A673 (cell line): ENCODE measurements at regions not wholly inside any gene's neighbourhood (a gene's known extent, or its start where the extent isn't known, plus 50 kb on each side); places are given as distances from the start of the nearest gene placed in this dataset.

ENCODE experiments used
- EZH2 ChIP-seq: fragments of 200-600 bp; sonication (generic); IDR thresholded peaks from 2 replicates; pipeline ENCODE4 v1.6.1; 2017; ENCODE audit warnings: borderline replicate concordance, low read depth, mild to moderate bottlenecking, mixed read lengths, antibody characterized with exemption, low read length; ENCODE audit not compliant: poor library complexity, severe bottlenecking
- TF ChIP-seq, protein P1 (sequence below): fragments of 300-800, 200-600 bp; sonication (generic); conservative IDR thresholded peaks from 2 replicates; pipeline ENCODE4 v1.5.1; 2017; ENCODE audit warnings: low read depth, mild to moderate bottlenecking, antibody characterized with exemption, low read length, moderate library complexity, mixed read lengths

DNA sequence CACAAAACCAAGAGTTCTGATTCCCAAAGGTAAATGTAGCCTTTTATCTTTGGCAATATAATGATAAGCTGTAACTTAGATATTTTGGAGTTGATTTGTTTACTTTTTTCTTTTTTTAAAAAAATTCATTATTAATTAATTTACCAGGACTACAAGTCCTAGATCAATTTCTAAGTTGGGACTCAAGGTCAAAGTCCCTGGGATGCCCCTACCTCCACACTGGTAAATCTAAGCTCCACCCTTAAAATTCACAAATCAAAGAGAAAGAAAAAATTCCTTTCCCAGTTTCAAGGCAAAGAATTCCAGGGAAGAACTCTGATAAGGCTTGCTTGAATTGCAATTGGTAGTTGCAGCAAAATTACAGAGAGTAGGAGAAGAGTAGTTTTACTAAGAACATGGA lies 71.3 kb downstream of the MDH1 start:
- TF ChIP-seq, protein P1, sequence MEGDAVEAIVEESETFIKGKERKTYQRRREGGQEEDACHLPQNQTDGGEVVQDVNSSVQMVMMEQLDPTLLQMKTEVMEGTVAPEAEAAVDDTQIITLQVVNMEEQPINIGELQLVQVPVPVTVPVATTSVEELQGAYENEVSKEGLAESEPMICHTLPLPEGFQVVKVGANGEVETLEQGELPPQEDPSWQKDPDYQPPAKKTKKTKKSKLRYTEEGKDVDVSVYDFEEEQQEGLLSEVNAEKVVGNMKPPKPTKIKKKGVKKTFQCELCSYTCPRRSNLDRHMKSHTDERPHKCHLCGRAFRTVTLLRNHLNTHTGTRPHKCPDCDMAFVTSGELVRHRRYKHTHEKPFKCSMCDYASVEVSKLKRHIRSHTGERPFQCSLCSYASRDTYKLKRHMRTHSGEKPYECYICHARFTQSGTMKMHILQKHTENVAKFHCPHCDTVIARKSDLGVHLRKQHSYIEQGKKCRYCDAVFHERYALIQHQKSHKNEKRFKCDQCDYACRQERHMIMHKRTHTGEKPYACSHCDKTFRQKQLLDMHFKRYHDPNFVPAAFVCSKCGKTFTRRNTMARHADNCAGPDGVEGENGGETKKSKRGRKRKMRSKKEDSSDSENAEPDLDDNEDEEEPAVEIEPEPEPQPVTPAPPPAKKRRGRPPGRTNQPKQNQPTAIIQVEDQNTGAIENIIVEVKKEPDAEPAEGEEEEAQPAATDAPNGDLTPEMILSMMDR, result no peak
- no peak for TF ChIP-seq EZH2
